MM.1S (cell line): ENCODE measurements at regions not wholly inside any gene's neighbourhood (a gene's known extent, or its start where the extent isn't known, plus 50 kb on each side); places are given as distances from the start of the nearest gene placed in this dataset.

ENCODE experiments used
- EZH2 ChIP-seq: fragments of 300-600 bp; sonication (generic); optimal IDR thresholded peaks from 2 replicates; pipeline ENCODE3; 2017; ENCODE audit warnings: low read depth, mild to moderate bottlenecking, antibody characterized with exemption, low read length, mixed read lengths
- TF ChIP-seq, protein P1 (sequence below): fragments of 300-600 bp; sonication (generic); IDR thresholded peaks from 2 replicates; pipeline ENCODE4 v1.5.1; 2016; ENCODE audit warnings: antibody characterized with exemption, low read length, mixed read lengths

DNA sequence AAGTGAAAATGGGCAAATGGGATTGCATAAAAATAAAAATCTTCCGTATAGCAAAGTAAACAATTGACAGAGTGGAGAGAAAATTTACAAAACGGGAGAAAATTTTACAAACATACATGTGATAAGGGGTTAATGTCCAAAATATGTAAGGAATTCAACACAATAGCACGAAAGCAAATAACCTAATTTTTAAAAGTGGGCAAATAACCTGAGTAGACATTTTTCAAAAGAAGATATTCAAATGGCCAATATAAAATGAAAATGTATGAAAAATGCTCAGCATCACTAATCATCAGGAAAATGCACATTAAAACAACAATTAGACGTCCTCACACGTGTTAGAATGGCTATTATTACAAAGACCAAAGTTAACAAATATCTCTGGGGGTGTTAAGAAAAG is 441.5 kb downstream of the HTR1B start:
- TF ChIP-seq, protein P1, sequence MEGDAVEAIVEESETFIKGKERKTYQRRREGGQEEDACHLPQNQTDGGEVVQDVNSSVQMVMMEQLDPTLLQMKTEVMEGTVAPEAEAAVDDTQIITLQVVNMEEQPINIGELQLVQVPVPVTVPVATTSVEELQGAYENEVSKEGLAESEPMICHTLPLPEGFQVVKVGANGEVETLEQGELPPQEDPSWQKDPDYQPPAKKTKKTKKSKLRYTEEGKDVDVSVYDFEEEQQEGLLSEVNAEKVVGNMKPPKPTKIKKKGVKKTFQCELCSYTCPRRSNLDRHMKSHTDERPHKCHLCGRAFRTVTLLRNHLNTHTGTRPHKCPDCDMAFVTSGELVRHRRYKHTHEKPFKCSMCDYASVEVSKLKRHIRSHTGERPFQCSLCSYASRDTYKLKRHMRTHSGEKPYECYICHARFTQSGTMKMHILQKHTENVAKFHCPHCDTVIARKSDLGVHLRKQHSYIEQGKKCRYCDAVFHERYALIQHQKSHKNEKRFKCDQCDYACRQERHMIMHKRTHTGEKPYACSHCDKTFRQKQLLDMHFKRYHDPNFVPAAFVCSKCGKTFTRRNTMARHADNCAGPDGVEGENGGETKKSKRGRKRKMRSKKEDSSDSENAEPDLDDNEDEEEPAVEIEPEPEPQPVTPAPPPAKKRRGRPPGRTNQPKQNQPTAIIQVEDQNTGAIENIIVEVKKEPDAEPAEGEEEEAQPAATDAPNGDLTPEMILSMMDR: no peak
- no peak for TF ChIP-seq EZH2
